Gastroesophageal sphincter (tissue), 4 donors: ENCODE measurements at regions not wholly inside any gene's neighbourhood (a gene's known extent, or its start where the extent isn't known, plus 50 kb on each side); places are given as distances from the start of the nearest gene placed in this dataset.
"Not testable (repeated sequence)": the region's sequence is repeated elsewhere in the genome, so short reads cannot be mapped to it uniquely, and the experiment has no call there.

Experiments used
- ATAC-seq: fragments of 150-250 bp; one replicate; pipeline ENCODE4 v1.9.1; 2016; ENCODE audit warnings: mild to moderate bottlenecking, moderate library complexity
- H3K27ac ChIP-seq, 4 donors: fragments of 200-600 bp; sonication (generic) in 3 of 4; 1 replicate in 3 of 4; 2 replicates in 1 of 4; pipeline ENCODE4 v1.5.1; 2016 to 2019
- H3K27me3 ChIP-seq: fragments of 200-600 bp; sonication (generic); one replicate; pipeline ENCODE4 v1.5.1; 2019
- H3K36me3 ChIP-seq, 2 donors: fragments of 200-600 bp; sonication (generic); one replicate each; pipeline ENCODE4 v1.5.1; 2019; ENCODE audit warnings: control low read depth in 1 of 2
- H3K4me1 ChIP-seq, 3 donors: fragments of 200-600 bp; sonication (generic); 1 replicate in 2 of 3; 2 replicates in 1 of 3; pipeline ENCODE4 v1.5.1; 2016 to 2019; ENCODE audit warnings: control low read depth in 2 of 3
- H3K4me3 ChIP-seq, 2 donors: fragments of 200-600 bp; sonication (generic); one replicate each; pipeline ENCODE4 v1.5.1; 2019; ENCODE audit warnings: mild to moderate bottlenecking in 1 of 2, moderate library complexity in 1 of 2
- H3K9me3 ChIP-seq, 3 donors: fragments of 200-600 bp; sonication (generic); one replicate each; pipeline ENCODE4 v1.5.1; 2017 to 2019; ENCODE audit warnings: control low read depth in 2 of 3
- EP300 ChIP-seq: sonication (generic); formaldehyde crosslinking; IDR thresholded peaks from one replicate; pipeline ENCODE4 v1.6.1; 2017; ENCODE audit warnings: antibody characterized with exemption, mild to moderate bottlenecking
- POLR2A ChIP-seq, 2 donors: fragments of 450-650 bp; IDR thresholded peaks; one replicate each; pipeline ENCODE4 v1.6.1; 2017; ENCODE audit warnings: antibody characterized with exemption in 2 of 2, mild to moderate bottlenecking in 2 of 2, moderate library complexity in 1 of 2
- POLR2AphosphoS5 ChIP-seq: sonication (generic); formaldehyde crosslinking; IDR thresholded peaks from one replicate; pipeline ENCODE4 v1.6.1; 2017; ENCODE audit warnings: antibody characterized with exemption
- WGBS, 2 donors: methylation state at CpG; one replicate each; pipeline ENCODE4 v1.1.5; 2018; ENCODE audit warnings: low coverage in 1 of 2; 5-methylcytosine and 5-hydroxymethylcytosine counted together
- TF ChIP-seq, protein P1 (sequence below), 4 experiments: fragments of 200-600 bp in 2 of 4; fragments of 450-650 bp in 2 of 4; sonication (generic) in 1 of 4; IDR thresholded peaks; one replicate each; pipeline ENCODE4 v1.5.1; 2017 to 2019; ENCODE audit warnings: antibody characterized with exemption in 4 of 4, mild to moderate bottlenecking in 2 of 4, moderate library complexity in 2 of 4

DNA sequence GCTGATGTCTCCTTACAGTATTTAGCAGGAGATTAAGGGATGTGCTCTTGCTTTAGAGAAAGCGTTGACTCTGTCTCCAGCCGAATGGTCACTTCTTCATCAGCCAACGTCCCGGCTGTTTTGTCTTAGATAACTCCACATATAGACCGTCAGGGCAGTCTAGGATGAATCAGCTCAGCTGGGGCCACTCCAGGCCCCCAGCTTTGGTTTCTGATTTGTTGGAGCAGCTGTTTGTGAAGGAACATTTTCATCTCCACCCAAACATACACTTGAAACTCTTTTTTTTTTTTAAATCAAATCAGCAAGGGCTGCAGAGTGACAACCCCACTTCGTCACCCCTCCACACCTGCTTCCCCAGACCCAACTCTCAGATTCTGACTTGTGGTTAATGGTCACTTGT, 206.1 kb upstream of the GALNT2 start:
- H3K27me3 ChIP-seq, result no peaks in the 10 kb centered on the region
- no peaks in the 10 kb centered on the region for H3K9me3 ChIP-seq
- H3K36me3 ChIP-seq, result no peaks in the 10 kb centered on the region
- H3K4me1 ChIP-seq, result peaks cover 0 to 36% (median 13%) of the 10 kb centered on the region in 3 donors
- H3K4me3 ChIP-seq, result no peak overlapping the region
- WGBS, 2 donors, result 92% methylated on average over 6 of the region's 6 CpGs; no CpG with 5 or more reads in 1 of the 2 donors
- no peak for ATAC-seq
- TF ChIP-seq EP300 (no peak), POLR2AphosphoS5 (no peak), POLR2A (IDR thresholded peaks at IDR 0.05) (no peak)
- TF ChIP-seq, protein P1, sequence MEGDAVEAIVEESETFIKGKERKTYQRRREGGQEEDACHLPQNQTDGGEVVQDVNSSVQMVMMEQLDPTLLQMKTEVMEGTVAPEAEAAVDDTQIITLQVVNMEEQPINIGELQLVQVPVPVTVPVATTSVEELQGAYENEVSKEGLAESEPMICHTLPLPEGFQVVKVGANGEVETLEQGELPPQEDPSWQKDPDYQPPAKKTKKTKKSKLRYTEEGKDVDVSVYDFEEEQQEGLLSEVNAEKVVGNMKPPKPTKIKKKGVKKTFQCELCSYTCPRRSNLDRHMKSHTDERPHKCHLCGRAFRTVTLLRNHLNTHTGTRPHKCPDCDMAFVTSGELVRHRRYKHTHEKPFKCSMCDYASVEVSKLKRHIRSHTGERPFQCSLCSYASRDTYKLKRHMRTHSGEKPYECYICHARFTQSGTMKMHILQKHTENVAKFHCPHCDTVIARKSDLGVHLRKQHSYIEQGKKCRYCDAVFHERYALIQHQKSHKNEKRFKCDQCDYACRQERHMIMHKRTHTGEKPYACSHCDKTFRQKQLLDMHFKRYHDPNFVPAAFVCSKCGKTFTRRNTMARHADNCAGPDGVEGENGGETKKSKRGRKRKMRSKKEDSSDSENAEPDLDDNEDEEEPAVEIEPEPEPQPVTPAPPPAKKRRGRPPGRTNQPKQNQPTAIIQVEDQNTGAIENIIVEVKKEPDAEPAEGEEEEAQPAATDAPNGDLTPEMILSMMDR (IDR thresholded peaks at IDR 0.05), result no peak
- no peak overlapping the region for H3K27ac ChIP-seq

DNA sequence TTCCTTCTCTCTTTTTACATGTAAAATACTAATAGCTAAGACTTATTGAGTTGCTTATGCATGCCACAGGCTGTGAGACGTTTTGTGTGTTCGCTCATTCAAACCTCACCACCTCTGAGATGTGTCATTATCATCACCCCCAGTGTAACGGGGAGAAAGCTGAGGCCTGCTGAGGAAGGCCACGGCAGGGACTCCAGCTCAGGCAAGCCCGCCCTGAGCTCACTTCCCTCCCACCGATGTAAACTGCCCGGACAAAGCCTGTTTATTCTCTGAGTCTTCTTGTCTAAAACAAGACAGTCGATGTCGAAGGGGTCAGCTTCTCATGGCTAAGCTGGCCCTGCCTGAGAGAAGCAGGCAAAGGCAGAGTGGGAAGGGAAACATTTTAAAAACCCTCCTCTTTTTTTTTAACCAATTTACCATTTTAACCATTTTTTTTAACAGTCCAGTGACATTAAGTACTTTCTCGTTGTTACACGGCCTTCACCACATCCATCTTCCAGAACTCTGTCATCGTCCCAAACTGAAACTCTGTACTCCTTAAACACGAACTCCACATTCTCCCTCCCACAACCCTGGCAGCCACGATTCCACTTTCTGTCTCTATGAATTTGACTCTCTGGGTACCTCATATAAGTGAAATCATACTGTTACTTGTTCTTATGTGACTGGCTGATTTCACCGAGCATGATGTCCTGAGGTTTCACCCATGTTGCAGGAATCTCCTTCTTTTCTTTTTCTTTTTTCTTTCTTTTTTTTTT, 204.8 kb upstream of the GALNT2 start:
- Histone ChIP-seq H3K4me1 (peaks cover 0 to 36% (median 13%) of the 10 kb centered on the region in 3 donors), H3K4me3 (no peak overlapping the region), H3K27me3 (no peaks in the 10 kb centered on the region), H3K36me3 (no peaks in the 10 kb centered on the region), H3K9me3 (no peaks in the 10 kb centered on the region), H3K27ac (peak overlapping the region; percentile 16 to 70 (median 66))
- WGBS, 2 donors, result 6 to 19% methylated on average over 6 to 15 of the region's 15 CpGs
- ATAC-seq, result no peak
- TF ChIP-seq POLR2AphosphoS5, result no peak
- no peak for TF ChIP-seq EP300
- TF ChIP-seq, protein P1 (IDR thresholded peaks at IDR 0.05), result no peak
- no peak for TF ChIP-seq POLR2A (IDR thresholded peaks at IDR 0.05)

DNA sequence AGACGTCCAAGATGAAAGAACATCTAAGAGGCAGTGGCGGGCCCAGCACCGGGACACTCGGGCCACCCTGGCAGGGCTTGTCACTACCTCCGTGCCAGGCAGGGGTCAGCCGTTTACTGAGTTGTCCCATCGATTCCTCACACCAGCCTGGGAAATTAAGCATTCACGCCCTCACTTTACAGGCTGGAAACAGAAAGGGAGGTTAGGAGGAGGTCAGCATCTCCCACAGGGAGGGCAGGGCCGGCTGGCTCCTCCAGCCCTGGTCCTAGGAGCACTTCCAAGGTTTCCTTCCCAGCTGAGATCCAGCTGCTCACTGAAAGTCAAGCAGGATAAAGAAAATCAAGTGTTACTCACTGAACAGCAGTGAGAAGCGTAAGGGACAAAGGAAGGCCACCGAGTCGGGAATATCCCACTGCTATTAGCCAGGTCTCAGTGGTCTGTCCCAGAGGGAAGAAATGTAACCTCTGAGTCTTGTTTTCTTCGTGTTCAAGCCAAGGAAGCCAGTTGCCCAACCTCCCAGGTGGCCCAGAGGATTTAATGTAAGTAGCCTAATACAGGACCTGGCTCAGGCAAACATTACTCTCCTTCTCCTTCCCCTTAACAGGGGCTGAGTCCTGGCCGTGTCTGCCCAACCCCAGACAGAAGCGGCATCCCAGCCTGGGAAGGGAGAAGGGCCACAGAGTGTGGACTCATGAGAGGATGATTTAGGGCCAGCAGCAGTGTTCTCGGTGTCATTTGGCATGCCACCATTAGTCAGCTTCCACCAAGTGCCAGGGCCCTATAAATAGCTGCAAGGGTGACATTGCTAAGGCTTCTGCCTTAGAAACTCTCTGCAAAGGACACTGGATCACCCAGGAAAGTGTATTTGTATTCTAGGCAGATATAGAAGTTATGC, 203.1 kb upstream of the GALNT2 start:
- peak overlapping the region in 3 of 4 donors; percentile 40 to 70 (median 43) for H3K27ac ChIP-seq
- ATAC-seq, result peak; percentile 37
- peaks cover 0 to 38% (median 13%) of the 10 kb centered on the region in 3 donors for H3K4me1 ChIP-seq

DNA sequence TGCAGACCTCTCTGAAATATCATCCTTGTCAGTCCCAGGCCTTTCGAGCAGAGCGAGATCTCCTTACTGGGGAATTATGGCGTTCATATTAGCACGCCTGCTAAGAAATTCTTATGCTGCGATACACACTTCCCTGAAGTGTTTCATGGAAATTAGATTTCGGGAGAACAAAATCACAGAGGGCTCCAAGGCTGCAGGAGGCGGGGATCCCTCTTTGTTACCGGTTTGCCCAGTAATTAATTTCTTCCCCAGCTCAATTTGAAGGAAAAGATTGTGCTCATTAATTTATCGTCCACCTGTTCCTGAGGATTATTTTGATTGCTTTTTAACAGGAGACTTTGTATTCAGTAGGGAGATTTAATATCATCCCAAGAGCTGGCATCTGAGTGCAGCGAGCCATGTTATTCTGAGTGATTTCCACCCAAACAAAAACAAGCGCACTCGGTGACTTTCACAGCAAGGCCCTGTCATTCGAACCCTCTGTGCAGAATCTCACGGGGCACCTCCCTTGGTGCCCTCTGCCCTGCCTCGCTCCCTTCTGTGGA, 202.3 kb upstream of the GALNT2 start:
- Histone ChIP-seq H3K4me3 (no peak overlapping the region), H3K9me3 (no peaks in the 10 kb centered on the region), H3K36me3 (no peaks in the 10 kb centered on the region), H3K4me1 (peaks cover 0 to 47% (median 19%) of the 10 kb centered on the region in 3 donors), H3K27me3 (no peaks in the 10 kb centered on the region), H3K27ac (peak overlapping the region in 2 of 4 donors; percentile 43 to 70)
- WGBS, 2 donors, result 88 to 94% methylated on average over 8 to 15 of the region's 15 CpGs
- TF ChIP-seq EP300 (no peak), POLR2AphosphoS5 (no peak), POLR2A (IDR thresholded peaks at IDR 0.05) (no peak)
- TF ChIP-seq, protein P1 (IDR thresholded peaks at IDR 0.05), result no peak
- no peak for ATAC-seq

More for the DNA sequence above, 203.1 kb upstream of the GALNT2 start:
- no peak overlapping the region for H3K4me3 ChIP-seq
- TF ChIP-seq POLR2A (IDR thresholded peaks at IDR 0.05) (no peak), POLR2AphosphoS5 (peak; percentile 38)
- no peaks in the 10 kb centered on the region for H3K36me3 ChIP-seq
- 20 to 76% methylated on average over 1 to 3 of the region's 16 CpGs for WGBS, 2 donors
- H3K27me3 ChIP-seq, result no peaks in the 10 kb centered on the region
- no peaks in the 10 kb centered on the region for H3K9me3 ChIP-seq

DNA sequence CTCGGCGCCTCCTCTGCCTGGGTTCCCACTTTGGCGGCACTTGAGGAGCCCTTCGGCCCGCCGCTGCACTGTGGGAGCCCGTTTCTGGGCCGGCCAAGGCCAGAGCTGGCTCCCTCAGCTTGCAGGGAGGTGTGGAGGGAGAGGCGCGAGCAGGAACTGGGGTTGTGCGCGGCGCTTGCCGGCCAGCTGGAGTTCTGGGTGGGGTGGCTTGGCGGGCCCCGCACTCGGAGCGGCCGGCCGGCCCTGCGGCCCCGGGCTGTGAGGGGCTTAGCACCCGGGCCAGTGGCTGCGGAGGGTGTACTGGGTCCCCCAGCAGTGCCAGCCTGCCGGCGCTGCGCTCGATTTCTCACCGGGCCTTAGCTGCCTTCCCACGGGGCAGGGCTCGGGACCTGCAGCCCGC, 201.7 kb upstream of the GALNT2 start:
- not testable (repeated sequence) for H3K9me3 ChIP-seq, H3K27me3 ChIP-seq, H3K27ac ChIP-seq, ATAC-seq, H3K4me3 ChIP-seq, H3K36me3 ChIP-seq
- H3K4me1 ChIP-seq, result peaks cover 0 to 52% (median 20%) of the 10 kb centered on the region in 3 donors
- WGBS, 2 donors, result no CpG with 5 or more reads among the region's 32 CpGs
